HG02763 (cell line): ENCODE measurements at regions not wholly inside any gene's neighbourhood (a gene's known extent, or its start where the extent isn't known, plus 50 kb on each side); places are given as distances from the start of the nearest gene placed in this dataset.

ENCODE experiments used
- ATAC-seq: cut with Tn5 transposase; IDR thresholded peaks from one replicate; pipeline ENCODE4 v1.9.1; 2021; ENCODE audit warnings: mild to moderate bottlenecking, moderate library complexity; ENCODE audit not compliant: unreplicated experiment

GRCh38 chr9:27625751-27626150, 52.5 kb upstream of the C9orf72 start:
- no peak for ATAC-seq

- no peak for ATAC-seq
These were observed 53.2 kb upstream of the C9orf72 start for GRCh38 chr9:27626244-27627187.

- ATAC-seq, result no peak
These were observed 53.9 kb upstream of the C9orf72 start for GRCh38 chr9:27627188-27627564.

GRCh38 chr9:27628311-27628710, 55.0 kb upstream of the C9orf72 start:
- ATAC-seq, result no peak

GRCh38 chr9:27629425-27629824, 56.1 kb upstream of the C9orf72 start:
- no peak for ATAC-seq

GRCh38 chr9:27632254-27632653, 59.0 kb upstream of the C9orf72 start:
- ATAC-seq, result no peak

- no peak for ATAC-seq
These were observed 60.5 kb upstream of the C9orf72 start for GRCh38 chr9:27633764-27634163.

- peak; percentile 47 for ATAC-seq
These were observed 61.6 kb upstream of the C9orf72 start for GRCh38 chr9:27634879-27635278.

- no peak for ATAC-seq
These were observed 65.4 kb upstream of the C9orf72 start for GRCh38 chr9:27638716-27639115.

- ATAC-seq, result no peak
These were observed 72.0 kb upstream of the C9orf72 start for GRCh38 chr9:27645161-27645840.

- no peak for ATAC-seq
These were observed 80.0 kb upstream of the C9orf72 start for GRCh38 chr9:27653246-27653645.

- ATAC-seq, result no peak
These were observed 80.7 kb upstream of the C9orf72 start for GRCh38 chr9:27653957-27654356.

- no peak for ATAC-seq
These were observed 81.5 kb upstream of the C9orf72 start for GRCh38 chr9:27654629-27655285.

- no peak for ATAC-seq
These were observed 82.2 kb upstream of the C9orf72 start for GRCh38 chr9:27655441-27655840.

GRCh38 chr9:27659001-27659400, 85.7 kb upstream of the C9orf72 start:
- ATAC-seq, result no peak

GRCh38 chr9:27659571-27659970, 86.3 kb upstream of the C9orf72 start:
- ATAC-seq, result no peak

- no peak for ATAC-seq
These were observed 86.9 kb upstream of the C9orf72 start for GRCh38 chr9:27660148-27660547.

GRCh38 chr9:27663526-27663925, 90.2 kb upstream of the C9orf72 start:
- ATAC-seq, result no peak

- ATAC-seq, result no peak
These were observed 91.0 kb upstream of the C9orf72 start for GRCh38 chr9:27664121-27664779.

GRCh38 chr9:27665136-27665535, 91.9 kb upstream of the C9orf72 start:
- ATAC-seq, result no peak

- no peak for ATAC-seq
These were observed 95.0 kb upstream of the C9orf72 start for GRCh38 chr9:27668280-27668679.
